Right cardiac atrium (tissue), 5 donors: ENCODE measurements at regions not wholly inside any gene's neighbourhood (a gene's known extent, or its start where the extent isn't known, plus 50 kb on each side); places are given as distances from the start of the nearest gene placed in this dataset.

Experiments used
- ATAC-seq, 2 donors: fragments of 200-7000 bp; cut with Tn5 transposase; one replicate each; pipeline versions ENCODE4 v1.8.0 to v1.9.1; 2020; ENCODE audit warnings: moderate library complexity in 2 of 2, mild to moderate bottlenecking in 1 of 2
- DNase-seq, 3 donors: peaks; one replicate each; pipeline ENCODE4 v3.0.0-alpha.2; 2020
- H3K27ac ChIP-seq: one replicate; pipeline ENCODE4 v1.5.1; 2013; ENCODE audit warnings: mild to moderate bottlenecking, low read length, control low read depth, moderate library complexity
- H3K27me3 ChIP-seq: one replicate; pipeline ENCODE4 v1.6.1; 2013; ENCODE audit not compliant: control insufficient read depth, insufficient read depth
- H3K4me1 ChIP-seq: one replicate; pipeline ENCODE4 v1.6.1; 2013; ENCODE audit warnings: low read length; ENCODE audit not compliant: control insufficient read depth, insufficient read depth
- H3K4me3 ChIP-seq: one replicate; pipeline ENCODE4 v1.5.1; 2013; ENCODE audit warnings: low read length, control low read depth
- H3K9me3 ChIP-seq: one replicate; pipeline ENCODE4 v1.6.1; 2013; ENCODE audit warnings: low read length; ENCODE audit not compliant: control insufficient read depth
- WGBS: extraction: QIAGEN DNeasy Blood & Tissue Kit; methylation state at CpG from one replicate; pipeline ENCODE4 v1.1.7; 2013; 5-methylcytosine and 5-hydroxymethylcytosine counted together
- intact Hi-C, 4 donors: fragments of 100-400 bp; cut with DNase I; formaldehyde crosslinking; loops; one replicate each; pipeline versions ENCODE4 v1.11.0 to v1.14.0; 2022 to 2023
- donor health status: healthy with polysubstance abuse.
- donor health status: DM: no; HTN: yes; CAD: no.
- donor health status: DM: no; HTN: no; CAD: no.
- donor health status: DM: no; HTN: yes; CAD: no; lungs with severe emphysema.
- donor health status: DM: yes; HTN: yes; CAD: no.

DNA sequence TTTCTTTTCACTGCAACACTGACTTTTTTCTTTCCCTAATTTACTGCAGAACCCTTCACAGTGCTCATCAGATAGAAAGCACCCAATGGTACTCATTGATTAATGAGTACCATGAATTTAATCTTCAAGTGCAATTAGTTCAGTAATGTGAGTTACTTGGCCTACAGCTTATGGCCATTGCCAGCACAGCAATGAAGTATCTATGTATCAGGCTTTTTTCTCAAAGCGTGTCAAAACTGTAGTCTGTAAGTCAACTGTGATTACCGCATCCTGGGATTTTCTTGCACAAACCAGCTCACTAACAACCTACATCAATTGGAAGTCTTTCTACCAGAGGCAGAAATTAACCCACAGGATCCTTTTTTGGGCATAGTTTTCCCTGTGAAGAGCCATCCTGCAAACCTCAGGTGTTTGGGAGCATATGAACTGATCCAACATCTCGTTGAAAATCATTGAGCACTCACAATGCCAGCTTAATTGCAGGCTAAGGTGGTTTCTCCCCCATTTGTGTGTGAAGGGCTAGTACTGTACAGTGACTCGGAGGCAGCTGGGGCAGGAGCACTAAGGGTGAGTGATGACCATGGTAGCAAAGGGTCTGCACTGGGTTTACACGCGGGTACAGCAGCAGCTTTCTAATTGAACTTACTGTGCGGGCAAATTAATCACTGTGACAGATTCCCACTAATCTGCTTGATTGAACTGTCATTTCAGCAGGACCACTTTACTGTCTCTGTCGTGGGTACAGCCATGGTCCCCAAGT is 619.3 kb downstream of the SNAPC1 start:
- H3K9me3 ChIP-seq: no peaks in the 10 kb centered on the region
- DNase-seq (no peak), ATAC-seq (no peak)
- no peaks in the 10 kb centered on the region for H3K4me1 ChIP-seq
- intact Hi-C loops: no loop called here
- H3K27ac ChIP-seq: no peak overlapping the region
- 81% methylated on average over 8 of the region's 8 CpGs for WGBS
- no peaks in the 10 kb centered on the region for H3K27me3 ChIP-seq
- no peak overlapping the region for H3K4me3 ChIP-seq

DNA sequence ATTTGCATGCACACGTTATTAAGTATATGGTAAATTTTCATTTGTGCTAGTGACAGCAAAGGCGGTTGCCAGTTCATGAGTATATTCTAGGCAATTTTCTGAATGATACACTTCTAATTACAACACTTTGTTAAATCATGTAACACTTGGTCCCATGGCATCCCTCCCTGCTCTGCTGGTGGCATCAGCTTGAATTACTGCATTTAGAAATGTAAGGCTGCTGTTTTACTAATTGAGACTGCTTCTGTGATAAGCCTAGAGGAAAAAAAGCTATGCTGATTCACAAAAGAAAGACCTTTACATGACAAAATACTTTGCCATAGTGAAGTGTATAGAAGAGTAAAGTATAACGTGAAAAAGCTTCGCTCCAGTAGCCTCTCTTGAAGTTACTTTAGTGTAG is 636.1 kb downstream of the KCNH5 start:
- intact Hi-C loops: no loop called here
- Histone ChIP-seq H3K27ac (no peak overlapping the region), H3K9me3 (no peaks in the 10 kb centered on the region), H3K4me3 (no peak overlapping the region), H3K4me1 (no peaks in the 10 kb centered on the region), H3K27me3 (no peaks in the 10 kb centered on the region)
- WGBS: 71% methylated on average over 4 of the region's 4 CpGs
- ATAC-seq (no peak), DNase-seq (no peak)

DNA sequence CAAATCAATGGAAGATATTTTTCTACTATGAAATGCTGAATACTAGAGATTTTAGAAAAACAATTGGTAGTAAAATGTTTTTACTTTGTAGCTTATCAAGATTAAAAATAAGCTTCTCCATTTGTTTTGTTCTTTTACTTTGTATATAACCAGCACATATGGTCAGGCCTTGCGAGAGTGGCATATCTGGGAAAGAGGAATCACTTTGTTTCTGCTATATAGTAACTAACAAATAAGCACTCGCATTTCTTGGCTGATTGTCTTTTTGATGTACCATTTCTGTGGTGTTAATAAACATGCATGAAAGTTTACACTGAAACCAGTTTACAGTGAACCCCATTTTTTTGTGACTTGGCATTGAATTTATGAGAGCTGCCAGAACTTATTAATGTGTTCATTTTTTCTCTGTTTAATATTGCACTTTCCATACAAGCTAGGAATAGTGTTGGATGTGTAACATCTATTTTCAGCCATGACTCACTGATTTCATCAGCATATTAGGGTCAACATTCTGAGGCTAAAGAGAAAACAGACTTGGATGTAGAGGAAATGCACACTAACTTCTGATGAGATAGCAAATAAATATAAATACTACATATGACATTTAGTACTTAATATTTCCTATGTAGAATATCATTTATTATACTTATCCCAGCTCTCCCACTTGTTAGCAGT is 635.5 kb downstream of the KCNH5 start:
- intact Hi-C loops: no loop called here

DNA sequence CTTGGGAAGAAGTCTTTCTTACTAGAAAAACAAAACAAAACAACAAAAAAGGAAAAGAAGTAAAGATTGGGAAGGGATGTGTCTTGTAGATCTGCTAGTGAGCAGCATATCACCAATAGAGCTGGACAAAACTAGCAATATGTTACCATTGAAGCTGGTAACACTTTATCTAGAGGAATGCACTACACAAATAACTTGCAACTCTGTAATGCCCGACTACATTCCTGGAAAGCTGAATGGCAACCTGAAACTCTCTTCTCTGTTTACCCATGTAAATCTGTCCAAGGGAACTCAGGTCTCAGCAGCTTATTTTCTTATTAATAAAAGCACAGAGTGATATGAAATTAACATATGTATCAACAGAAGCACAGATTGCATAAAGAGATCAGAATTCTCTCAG is 624.4 kb downstream of the KCNH5 start:
- no peak for ATAC-seq
- Histone ChIP-seq H3K4me1 (no peaks in the 10 kb centered on the region), H3K27ac (no peak overlapping the region), H3K27me3 (no peaks in the 10 kb centered on the region), H3K4me3 (no peak overlapping the region), H3K9me3 (no peaks in the 10 kb centered on the region)
- no peak for DNase-seq
- intact Hi-C loops: no loop called here
- WGBS: 24% methylated on average over 1 of the region's 1 CpG

More for the DNA sequence above, 635.5 kb downstream of the KCNH5 start:
- no peak for DNase-seq
- H3K4me3 ChIP-seq: no peak overlapping the region
- no peak overlapping the region for H3K27ac ChIP-seq
- no peaks in the 10 kb centered on the region for H3K9me3 ChIP-seq
- no peaks in the 10 kb centered on the region for H3K4me1 ChIP-seq
- no peak for ATAC-seq
- WGBS: 72% methylated on average over 2 of the region's 2 CpGs
- H3K27me3 ChIP-seq: no peaks in the 10 kb centered on the region

DNA sequence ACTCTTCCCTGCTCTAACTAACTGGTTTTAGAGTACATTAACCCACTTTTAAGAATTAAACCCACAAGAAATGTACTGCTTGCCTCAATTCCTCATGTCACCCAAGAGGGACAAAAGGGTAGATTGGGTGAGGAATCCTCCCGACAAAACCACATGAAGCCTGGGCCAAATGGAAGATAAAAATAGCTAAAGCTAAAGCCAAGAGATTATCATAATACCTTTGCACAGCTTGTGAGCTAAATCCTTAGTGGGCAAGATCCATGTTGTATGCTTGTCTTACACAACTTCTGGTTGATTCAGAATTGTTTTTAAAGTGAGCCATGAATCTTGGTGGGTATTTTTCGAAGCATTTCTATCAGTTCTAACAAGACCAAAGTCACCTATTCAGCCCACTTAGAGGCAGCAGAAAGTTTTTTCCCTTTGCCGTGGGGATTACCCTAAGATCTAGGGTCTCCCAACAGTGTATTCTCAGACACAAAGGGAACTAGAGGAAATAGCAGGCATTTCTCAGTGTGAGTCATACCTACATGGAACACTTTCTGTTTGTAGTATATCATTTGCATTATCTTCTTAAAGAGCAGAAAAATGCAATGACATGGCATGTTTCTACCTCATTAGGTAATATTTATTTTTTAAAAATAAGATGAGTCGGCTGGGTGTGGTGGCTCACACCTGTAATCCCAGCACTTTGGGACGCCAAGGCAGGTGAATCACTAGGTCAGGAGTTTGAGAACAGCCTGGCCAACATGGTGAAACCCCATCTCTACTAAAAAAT is 616.6 kb downstream of the KCNH5 start:
- DNase-seq (no peak), ATAC-seq (no peak)
- WGBS: 73% methylated on average over 5 of the region's 5 CpGs
- Histone ChIP-seq H3K4me3 (no peak overlapping the region), H3K27ac (no peak overlapping the region), H3K27me3 (no peaks in the 10 kb centered on the region), H3K4me1 (no peaks in the 10 kb centered on the region), H3K9me3 (no peaks in the 10 kb centered on the region)
- intact Hi-C loops: no loop called here

DNA sequence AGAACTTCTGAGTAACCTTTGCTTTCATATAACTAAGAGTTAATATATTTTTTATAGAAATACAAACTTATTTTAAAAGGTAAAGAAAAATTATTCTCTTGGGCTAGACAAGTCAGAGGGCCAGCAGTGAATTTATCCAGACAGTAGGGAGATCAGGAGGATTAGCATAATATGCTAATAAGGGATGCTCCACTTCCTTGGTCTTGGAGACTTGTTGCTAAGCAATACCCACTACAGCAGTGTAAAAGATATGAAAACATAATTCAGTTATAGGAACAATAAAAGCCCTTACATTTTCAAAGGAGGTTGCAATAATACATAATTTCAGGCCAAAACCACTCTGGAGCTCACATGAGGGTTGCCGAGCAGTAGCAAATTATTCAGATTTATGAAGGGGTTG is 615.6 kb downstream of the KCNH5 start:
- Histone ChIP-seq H3K4me1 (no peaks in the 10 kb centered on the region), H3K9me3 (no peaks in the 10 kb centered on the region), H3K4me3 (no peak overlapping the region), H3K27ac (no peak overlapping the region), H3K27me3 (no peaks in the 10 kb centered on the region)
- no peak for DNase-seq
- whole genome bisulfite sequencing: 89% methylated on average over 1 of the region's 1 CpG
- no peak for ATAC-seq
- intact Hi-C loops: no loop called here

DNA sequence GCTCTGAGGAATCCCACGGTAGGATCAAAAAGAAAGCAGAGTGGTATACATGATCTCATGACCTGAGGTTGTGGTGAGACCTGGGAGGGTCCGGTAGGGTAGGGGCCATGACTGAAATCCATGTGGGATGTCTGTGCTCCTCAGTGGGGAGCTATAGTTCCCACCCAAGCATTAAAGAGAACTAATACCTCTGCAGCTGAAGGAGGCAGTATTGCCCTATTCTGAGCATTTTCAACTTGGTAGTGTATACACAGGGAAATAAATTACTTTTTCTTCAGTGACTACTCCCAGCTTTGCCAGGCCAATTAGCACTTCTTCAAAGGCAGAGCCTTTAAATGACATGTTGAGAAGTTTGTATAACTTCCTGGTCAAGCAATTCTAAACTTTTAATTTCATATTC is 613.8 kb downstream of the KCNH5 start:
- intact Hi-C loops: no loop called here
- Histone ChIP-seq H3K4me3 (no peak overlapping the region), H3K27me3 (no peaks in the 10 kb centered on the region), H3K27ac (no peak overlapping the region), H3K4me1 (no peaks in the 10 kb centered on the region), H3K9me3 (no peaks in the 10 kb centered on the region)
- ATAC-seq: no peak
- WGBS: 87% methylated on average over 2 of the region's 2 CpGs
- no peak for DNase-seq

DNA sequence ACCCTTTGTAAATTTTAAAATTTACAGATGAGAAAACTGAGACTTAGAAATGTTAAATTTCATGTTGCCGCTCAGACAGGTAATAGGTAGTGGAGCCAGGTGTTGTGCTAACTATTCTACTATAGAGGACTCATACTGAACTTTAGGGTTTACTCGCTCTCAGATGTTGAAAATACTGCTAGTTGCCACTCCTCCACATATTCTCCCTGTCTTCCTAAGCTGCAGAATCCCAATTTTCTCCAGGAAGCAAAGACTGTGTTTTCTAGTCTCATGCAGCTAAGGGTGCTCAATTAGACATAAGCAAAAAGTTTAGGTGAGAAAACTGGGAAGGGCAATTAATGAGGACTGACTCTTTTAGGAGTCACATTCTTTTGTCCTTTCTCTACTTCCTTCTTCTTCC is 612.3 kb downstream of the KCNH5 start:
- ATAC-seq: no peak
- intact Hi-C loops: no loop called here
- H3K4me1 ChIP-seq: no peaks in the 10 kb centered on the region
- 90% methylated on average over 2 of the region's 2 CpGs for WGBS
- DNase-seq: no peak
- no peak overlapping the region for H3K4me3 ChIP-seq
- H3K27ac ChIP-seq: no peak overlapping the region
- no peaks in the 10 kb centered on the region for H3K9me3 ChIP-seq
- no peaks in the 10 kb centered on the region for H3K27me3 ChIP-seq

DNA sequence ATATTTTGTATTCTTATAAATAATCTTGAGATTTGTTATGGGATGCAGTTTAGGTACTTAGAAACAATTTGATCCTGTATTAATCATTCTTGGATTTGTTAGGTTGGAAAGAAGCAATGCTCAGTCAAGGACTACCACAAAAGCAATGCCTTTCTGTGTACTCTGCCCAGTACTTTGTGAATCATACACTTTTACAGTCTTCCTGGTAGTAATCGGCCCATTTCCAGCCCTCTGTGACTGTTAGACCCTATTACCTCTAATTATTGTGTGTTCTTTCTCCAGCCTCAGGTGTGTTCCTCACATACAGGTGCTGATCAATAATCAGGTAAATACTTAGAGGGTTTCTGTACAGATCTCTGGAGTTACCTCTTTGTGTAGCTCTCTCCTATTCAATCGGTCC is 609.0 kb downstream of the KCNH5 start:
- WGBS: 39% methylated on average over 2 of the region's 2 CpGs
- H3K27ac ChIP-seq: no peak overlapping the region
- H3K27me3 ChIP-seq: no peaks in the 10 kb centered on the region
- no peak overlapping the region for H3K4me3 ChIP-seq
- H3K4me1 ChIP-seq: no peaks in the 10 kb centered on the region
- no peak for ATAC-seq
- peaks cover 4% of the 10 kb centered on the region for H3K9me3 ChIP-seq
- intact Hi-C loops: no loop called here
- no peak for DNase-seq

DNA sequence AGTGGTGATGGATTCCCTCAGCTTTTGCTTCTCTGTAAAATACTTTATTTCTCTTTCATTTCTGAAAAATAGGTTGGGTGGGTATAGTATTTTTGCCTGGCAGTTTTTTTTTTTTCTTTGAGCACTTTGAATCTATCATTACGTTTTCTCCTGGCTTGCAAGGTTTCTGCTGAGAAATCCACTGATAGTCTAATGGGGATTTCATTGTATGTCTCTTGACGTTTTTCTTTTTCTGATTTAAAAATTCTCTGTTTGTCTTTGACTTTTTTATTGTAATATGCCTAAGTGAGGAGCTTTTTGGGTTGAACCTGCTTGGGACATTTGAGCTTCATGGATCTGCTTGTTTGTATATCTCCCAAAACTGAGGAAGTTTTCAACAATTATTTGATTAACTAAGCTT is 606.0 kb downstream of the KCNH5 start:
- ATAC-seq (no peak), DNase-seq (no peak)
- H3K4me3 ChIP-seq: no peak overlapping the region
- intact Hi-C loops: no loop called here
- WGBS: 64% methylated on average over 2 of the region's 2 CpGs
- H3K27ac ChIP-seq: no peak overlapping the region
- peaks cover 6% of the 10 kb centered on the region for H3K9me3 ChIP-seq
- no peaks in the 10 kb centered on the region for H3K27me3 ChIP-seq
- no peaks in the 10 kb centered on the region for H3K4me1 ChIP-seq

DNA sequence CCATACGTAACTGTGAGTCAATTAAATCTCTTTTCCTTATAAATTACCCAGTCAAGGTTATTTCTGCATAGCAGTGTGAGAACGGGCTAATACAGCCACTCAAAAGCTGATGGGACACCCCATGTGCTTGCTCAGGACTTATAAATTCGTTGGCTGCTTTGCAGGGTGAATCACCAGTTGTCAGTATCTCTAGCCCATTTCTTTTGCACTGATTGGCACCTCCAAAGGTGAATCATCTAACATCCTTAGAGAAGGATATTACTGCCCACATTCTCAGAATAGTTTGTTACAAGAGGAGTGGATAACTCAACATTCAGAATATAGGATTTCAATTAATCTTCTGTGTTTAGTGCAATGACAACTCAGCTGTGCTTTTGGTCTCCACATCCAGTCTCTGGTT is 601.5 kb downstream of the KCNH5 start:
- Histone ChIP-seq H3K4me3 (no peak overlapping the region), H3K27me3 (no peaks in the 10 kb centered on the region), H3K27ac (no peak overlapping the region), H3K4me1 (no peaks in the 10 kb centered on the region), H3K9me3 (peaks cover 6% of the 10 kb centered on the region)
- DNase-seq (no peak), ATAC-seq (no peak)
- intact Hi-C loops: no loop called here
- WGBS: 50% methylated on average over 3 of the region's 3 CpGs
